Stomach smooth muscle (tissue), 2 donors: ENCODE measurements at regions not wholly inside any gene's neighbourhood (a gene's known extent, or its start where the extent isn't known, plus 50 kb on each side); places are given as distances from the start of the nearest gene placed in this dataset.

Experiments used
- H3K27ac ChIP-seq: one replicate; pipeline ENCODE4 v1.7.0; 2013; ENCODE audit warnings: mild to moderate bottlenecking, low read length, inconsistent platforms
- H3K27me3 ChIP-seq, 2 donors: one replicate each; pipeline ENCODE4 v1.7.0; 2013; ENCODE audit warnings: low read length in 2 of 2; ENCODE audit not compliant: insufficient read depth in 2 of 2, control insufficient read depth in 1 of 2
- H3K36me3 ChIP-seq, 2 donors: one replicate each; pipeline ENCODE4 v1.7.0; 2013; ENCODE audit warnings: low read length in 2 of 2; ENCODE audit not compliant: control insufficient read depth in 2 of 2, insufficient read depth in 2 of 2
- H3K4me1 ChIP-seq: one replicate; pipeline ENCODE4 v1.7.0; 2013; ENCODE audit warnings: low read length; ENCODE audit not compliant: control insufficient read depth, insufficient read depth
- H3K4me3 ChIP-seq, 2 donors: one replicate each; pipeline ENCODE4 v1.7.0; 2013; ENCODE audit warnings: low read length in 2 of 2
- H3K9ac ChIP-seq, 2 donors: one replicate each; pipeline ENCODE4 v1.7.0; 2013; ENCODE audit warnings: low read length in 2 of 2, mild to moderate bottlenecking in 1 of 2
- H3K9me3 ChIP-seq, 2 donors: one replicate each; pipeline ENCODE4 v1.7.0; 2013; ENCODE audit warnings: low read length in 2 of 2; ENCODE audit not compliant: control insufficient read depth in 2 of 2
- donor health status: healthy.
- donor health status: Pancreatic carcinoma.

DNA sequence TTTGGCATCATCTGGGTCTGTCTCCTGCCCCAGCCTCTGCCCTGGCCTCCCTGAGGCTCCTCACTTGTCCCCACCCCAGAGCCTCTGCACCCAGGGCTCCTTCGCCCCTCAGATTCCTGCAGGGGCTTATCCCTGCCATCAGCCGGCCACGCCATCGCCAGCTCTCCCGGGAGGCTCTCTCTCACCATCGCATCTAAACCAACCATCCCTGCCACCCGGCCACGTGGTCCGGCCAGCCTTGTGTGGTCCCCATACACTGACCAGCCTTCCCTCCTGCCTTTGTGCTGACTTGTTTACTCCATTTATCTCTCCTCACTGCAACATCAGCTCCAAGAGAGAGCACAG, 134.3 kb upstream of the IQSEC1 start:
- Histone ChIP-seq H3K36me3 (no peaks in the 10 kb centered on the region), H3K4me1 (no peaks in the 10 kb centered on the region), H3K9me3 (no peaks in the 10 kb centered on the region), H3K4me3 (no peak overlapping the region), H3K9ac (no peak overlapping the region), H3K27ac (no peak overlapping the region), H3K27me3 (peaks cover 15 to 17% of the 10 kb centered on the region in 2 donors)

DNA sequence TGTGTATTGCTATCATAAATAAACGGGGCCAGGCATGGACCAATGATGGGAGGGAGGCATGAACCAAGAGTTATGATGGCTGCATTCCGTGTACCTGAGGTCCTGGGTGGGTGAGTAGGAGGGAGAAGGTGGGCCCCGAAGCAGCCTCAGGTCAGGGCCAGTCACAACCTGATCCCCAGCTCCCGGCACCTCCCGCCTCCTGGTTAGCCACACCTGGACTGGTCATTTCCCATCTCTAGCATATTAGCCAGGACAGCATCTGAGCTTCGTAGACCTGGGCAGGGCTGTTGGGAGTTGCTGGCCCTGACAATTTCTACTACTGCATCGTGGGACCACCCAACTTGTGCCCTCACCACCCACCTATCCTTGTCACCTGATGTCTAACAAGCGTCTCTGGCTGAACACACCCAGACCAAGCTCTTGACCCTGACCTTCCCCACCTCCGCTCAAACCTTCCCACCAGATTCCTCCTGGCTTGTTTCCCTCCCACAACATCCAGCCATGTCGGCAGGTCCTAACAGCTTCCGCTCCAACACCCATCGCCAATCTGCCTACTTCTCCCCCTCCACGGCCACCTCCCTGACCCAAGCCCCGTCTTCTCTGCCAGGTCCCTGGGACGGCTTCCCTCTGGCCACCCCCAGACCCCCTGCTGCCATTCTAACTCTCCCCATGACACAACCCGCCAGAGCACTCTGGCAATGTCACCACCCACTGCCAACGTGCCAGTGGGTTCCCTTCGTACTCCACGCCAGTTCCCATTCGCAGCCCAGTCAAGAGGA, 133.8 kb upstream of the IQSEC1 start:
- H3K9ac ChIP-seq = no peak overlapping the region
- no peak overlapping the region for H3K27ac ChIP-seq
- no peaks in the 10 kb centered on the region for H3K9me3 ChIP-seq
- no peak overlapping the region for H3K4me3 ChIP-seq
- H3K27me3 ChIP-seq = peaks cover 14 to 17% of the 10 kb centered on the region in 2 donors
- H3K4me1 ChIP-seq = no peaks in the 10 kb centered on the region
- H3K36me3 ChIP-seq = no peaks in the 10 kb centered on the region

DNA sequence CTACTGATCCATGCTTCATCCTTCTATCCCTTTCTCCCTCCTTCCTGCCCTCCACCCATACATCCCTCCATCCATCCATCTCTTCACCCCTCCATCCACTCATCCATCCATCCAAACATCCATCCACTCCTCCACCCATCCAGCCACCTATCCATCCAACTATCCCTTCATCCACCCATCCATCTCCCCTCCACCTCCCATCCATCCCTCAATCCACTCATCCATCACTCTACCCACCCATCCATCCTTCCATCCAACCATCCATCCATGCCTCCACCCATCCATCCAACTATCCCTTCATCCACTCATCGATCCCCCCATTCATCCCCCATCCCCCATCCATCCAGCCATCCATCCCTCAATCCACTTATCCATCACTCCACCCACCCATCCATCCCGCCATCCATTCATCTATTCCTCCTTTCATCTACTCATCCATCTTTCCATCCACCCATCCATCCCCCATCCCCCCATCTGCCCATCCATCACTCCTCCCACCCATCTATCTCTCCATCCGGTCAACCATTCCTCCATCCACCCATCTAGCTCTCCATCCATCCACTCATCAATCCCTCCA, 132.4 kb upstream of the IQSEC1 start:
- peaks cover 17 to 22% of the 10 kb centered on the region in 2 donors for H3K27me3 ChIP-seq
- H3K4me1 ChIP-seq = no peaks in the 10 kb centered on the region
- H3K4me3 ChIP-seq = no peak overlapping the region
- no peak overlapping the region for H3K9ac ChIP-seq
- no peaks in the 10 kb centered on the region for H3K9me3 ChIP-seq
- no peaks in the 10 kb centered on the region for H3K36me3 ChIP-seq
- no peak overlapping the region for H3K27ac ChIP-seq

DNA sequence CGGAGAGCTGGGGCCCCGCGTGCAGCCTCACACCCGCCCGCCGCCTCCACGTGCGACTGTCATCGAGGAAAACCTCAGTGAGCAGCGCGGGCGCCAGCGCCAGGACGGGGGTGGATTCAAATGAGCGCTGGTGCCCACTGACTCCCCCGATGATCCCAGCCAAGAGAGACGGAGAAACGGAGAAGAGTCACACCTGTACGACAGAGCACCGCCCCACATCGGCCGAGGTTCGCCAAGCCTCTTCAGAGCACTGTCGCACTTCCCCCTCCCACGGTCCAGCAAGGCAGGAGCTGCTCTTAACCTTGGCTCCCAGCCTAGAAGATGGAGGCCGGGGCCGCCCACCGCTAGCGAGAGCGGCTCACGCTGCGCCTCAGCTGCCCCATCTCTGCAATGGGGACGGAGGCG, 130.9 kb upstream of the IQSEC1 start:
- Histone ChIP-seq H3K27me3 (peaks cover 17 to 23% of the 10 kb centered on the region in 2 donors), H3K36me3 (no peaks in the 10 kb centered on the region), H3K4me1 (no peaks in the 10 kb centered on the region), H3K27ac (no peak overlapping the region), H3K9me3 (no peaks in the 10 kb centered on the region), H3K4me3 (peak overlapping the region in 1 of 2 donors; percentile 15), H3K9ac (no peak overlapping the region)

DNA sequence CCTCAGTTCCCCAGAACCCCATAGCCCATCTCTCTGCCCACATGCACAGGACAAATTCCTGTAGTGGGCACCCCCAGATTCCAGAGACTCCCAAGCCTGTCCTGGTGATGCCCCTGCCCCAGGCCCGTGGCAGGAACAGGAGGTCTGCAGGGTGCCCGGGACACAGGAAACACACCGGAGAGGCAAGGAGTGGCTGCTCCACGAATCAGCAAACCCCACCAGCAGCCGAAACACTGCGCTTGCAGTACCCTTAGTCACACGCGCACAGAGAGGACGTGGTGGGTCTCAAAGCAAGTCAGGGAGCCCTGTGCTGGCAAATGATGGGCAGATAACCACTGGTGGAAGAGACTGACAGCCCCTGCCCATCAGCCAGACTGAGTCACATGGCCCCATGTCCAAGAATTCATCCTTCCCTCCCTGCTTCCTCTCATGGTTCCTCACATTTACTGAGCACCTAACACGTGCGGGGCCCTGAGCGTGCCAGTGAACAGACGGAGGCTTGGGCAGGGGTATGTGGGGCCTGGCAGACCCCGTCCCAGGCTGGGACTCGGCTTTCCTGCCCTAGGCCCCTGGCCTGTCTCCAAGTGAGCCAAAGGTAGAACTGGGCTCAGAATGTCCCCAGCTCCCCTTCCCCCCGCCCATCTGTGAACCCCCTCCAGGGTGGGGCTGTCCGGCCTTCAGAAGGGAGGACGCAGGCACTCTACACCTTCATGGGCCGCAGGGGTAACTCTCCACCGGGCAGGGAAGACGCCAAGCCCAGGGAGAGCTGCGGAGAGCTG, 130.4 kb upstream of the IQSEC1 start:
- no peak overlapping the region for H3K27ac ChIP-seq
- H3K4me1 ChIP-seq = no peaks in the 10 kb centered on the region
- H3K4me3 ChIP-seq = no peak overlapping the region
- no peaks in the 10 kb centered on the region for H3K36me3 ChIP-seq
- H3K9ac ChIP-seq = no peak overlapping the region
- H3K27me3 ChIP-seq = peaks cover 17 to 23% of the 10 kb centered on the region in 2 donors
- H3K9me3 ChIP-seq = no peaks in the 10 kb centered on the region

DNA sequence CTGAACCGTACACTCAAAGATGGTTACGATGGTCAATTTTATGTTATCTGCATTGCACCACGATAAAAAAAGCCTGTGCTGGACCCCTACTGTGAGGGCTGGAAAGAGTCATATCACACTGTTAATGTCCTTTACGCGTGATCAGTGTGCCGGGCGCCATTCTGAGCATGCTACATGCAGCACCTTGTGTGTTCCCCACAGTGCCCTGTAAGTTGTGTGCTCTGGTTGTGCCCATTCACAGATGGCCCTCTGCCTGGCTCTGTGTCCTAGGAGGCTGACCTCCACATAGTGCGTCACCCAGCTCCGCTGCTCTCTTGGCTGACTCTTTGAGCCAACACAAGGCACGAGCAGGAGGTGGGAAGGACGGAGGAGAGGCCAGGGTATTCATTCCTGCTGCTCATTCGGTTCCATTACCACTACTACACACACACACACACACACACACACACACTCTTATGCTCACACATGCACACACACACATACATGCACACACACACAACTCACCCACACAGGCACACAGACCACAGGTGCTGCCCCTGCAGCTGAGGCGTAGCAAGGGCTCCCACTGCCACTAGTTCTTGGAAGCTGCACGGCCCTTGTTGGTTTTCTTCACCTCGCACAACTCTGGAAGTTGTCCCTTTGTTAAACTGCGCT, 129.6 kb upstream of the IQSEC1 start:
- H3K36me3 ChIP-seq = no peaks in the 10 kb centered on the region
- no peaks in the 10 kb centered on the region for H3K9me3 ChIP-seq
- H3K4me3 ChIP-seq = no peak overlapping the region
- no peak overlapping the region for H3K27ac ChIP-seq
- peaks cover 17 to 23% of the 10 kb centered on the region in 2 donors for H3K27me3 ChIP-seq
- H3K4me1 ChIP-seq = no peaks in the 10 kb centered on the region
- no peak overlapping the region for H3K9ac ChIP-seq

DNA sequence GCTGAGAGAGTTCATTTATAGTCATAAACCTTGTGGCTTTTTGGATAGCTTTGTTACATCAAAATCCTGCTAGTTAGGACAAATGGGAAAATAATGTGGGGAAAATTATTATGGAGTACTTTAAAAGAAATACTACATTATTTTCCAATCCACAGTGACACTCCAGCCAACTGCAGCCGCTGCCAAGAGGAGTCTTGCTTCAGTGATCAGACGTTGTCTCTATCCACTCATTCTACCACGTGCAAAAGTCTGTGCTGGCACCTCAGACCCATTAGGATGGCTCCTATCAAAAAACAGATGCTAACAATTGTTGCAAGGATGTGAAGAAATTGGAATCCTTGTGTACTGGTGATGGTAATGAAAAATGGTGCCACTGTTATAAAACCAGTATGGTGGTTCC, 128.6 kb upstream of the IQSEC1 start:
- no peaks in the 10 kb centered on the region for H3K4me1 ChIP-seq
- no peaks in the 10 kb centered on the region for H3K36me3 ChIP-seq
- H3K9ac ChIP-seq = no peak overlapping the region
- H3K27me3 ChIP-seq = peaks cover 17 to 21% of the 10 kb centered on the region in 2 donors
- no peak overlapping the region for H3K27ac ChIP-seq
- no peak overlapping the region for H3K4me3 ChIP-seq
- H3K9me3 ChIP-seq = no peaks in the 10 kb centered on the region

DNA sequence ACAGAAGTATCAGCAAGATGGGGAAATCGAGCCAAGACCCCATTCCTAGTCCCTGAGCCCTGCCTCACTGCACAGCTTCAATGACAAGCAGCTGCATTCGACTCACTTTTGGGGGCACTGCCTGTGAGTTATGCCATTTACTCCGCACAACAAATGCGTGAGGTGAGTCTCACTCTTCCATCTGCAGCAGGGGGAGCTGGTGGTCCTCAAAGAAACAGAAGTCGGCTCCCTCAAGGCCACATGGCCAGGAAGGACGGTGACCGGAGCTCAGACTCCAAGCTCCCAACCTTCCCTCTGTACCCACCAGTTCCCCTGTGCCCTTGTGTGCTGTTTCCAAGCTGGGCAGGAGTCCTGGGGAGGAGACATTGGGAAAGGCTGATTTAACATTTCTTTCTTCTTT, 127.7 kb upstream of the IQSEC1 start:
- peaks cover 16 to 25% of the 10 kb centered on the region in 2 donors for H3K27me3 ChIP-seq
- peaks cover 2% of the 10 kb centered on the region for H3K4me1 ChIP-seq
- no peak overlapping the region for H3K27ac ChIP-seq
- H3K4me3 ChIP-seq = no peak overlapping the region
- H3K9me3 ChIP-seq = no peaks in the 10 kb centered on the region
- H3K9ac ChIP-seq = no peak overlapping the region
- H3K36me3 ChIP-seq = no peaks in the 10 kb centered on the region

DNA sequence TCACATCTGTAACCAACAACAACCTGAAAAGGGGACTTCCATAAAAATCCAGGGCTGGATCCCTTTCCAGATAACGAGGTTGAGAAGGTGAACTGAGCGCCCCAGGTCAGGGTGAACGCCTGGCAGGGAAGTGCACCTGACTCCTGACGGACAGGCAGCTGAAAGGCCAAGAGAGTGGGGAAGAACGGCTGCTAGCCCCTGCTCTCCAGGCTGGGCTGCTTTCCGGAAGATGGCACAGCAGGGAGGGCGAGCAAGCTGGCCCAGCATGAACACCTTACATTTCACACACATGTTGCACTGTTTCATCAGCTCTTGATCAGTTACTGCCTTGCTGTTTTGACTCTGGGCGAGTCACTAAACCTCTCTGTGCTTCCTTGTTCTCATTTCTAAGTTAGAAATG, 127.2 kb upstream of the IQSEC1 start:
- Histone ChIP-seq H3K27ac (no peak overlapping the region), H3K4me1 (peaks cover 2% of the 10 kb centered on the region), H3K9ac (no peak overlapping the region), H3K36me3 (no peaks in the 10 kb centered on the region), H3K4me3 (no peak overlapping the region), H3K9me3 (no peaks in the 10 kb centered on the region), H3K27me3 (peaks cover 16 to 25% of the 10 kb centered on the region in 2 donors)

DNA sequence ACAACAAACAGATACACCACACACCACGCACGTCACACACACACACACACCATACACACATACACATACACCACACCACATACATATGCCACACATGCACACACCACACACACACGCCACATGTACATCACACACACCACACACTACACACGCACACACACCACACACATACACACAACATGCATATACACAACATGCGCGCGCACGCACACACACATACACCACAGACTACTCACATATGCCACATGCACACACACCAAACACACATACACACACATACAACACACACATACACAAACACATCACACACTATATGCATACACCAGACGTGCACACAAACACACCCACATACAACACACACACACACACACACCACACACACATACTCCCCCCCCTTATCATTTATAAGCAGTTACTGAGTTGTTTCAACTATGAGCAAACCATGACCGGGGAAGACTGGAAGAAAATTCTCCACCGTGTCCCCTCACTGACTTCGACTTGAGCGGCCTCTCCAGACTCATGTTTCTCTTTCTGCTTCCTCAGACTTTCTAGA, 126.7 kb upstream of the IQSEC1 start:
- Histone ChIP-seq H3K4me1 (peaks cover 2% of the 10 kb centered on the region), H3K4me3 (no peak overlapping the region), H3K27ac (no peak overlapping the region), H3K9me3 (no peaks in the 10 kb centered on the region), H3K27me3 (peaks cover 12 to 23% of the 10 kb centered on the region in 2 donors), H3K36me3 (no peaks in the 10 kb centered on the region), H3K9ac (no peak overlapping the region)
